ENCODE measurements at regions not wholly inside any gene's neighbourhood (a gene's known extent, or its start where the extent isn't known, plus 50 kb on each side); places are given as distances from the start of the nearest gene placed in this dataset.

GRCh38 chr18:6486764-6487426, 72.2 kb upstream of the L3MBTL4 start:
- Histone ChIP-seq H3K4me2 (ENCODE audit: low read depth, low read length) (no peak overlapping the region), H3K4me1 (ENCODE audit: insufficient read depth, low read length) (peaks cover 25% of the 10 kb centered on the region), H4K20me1 (ENCODE audit: insufficient read depth, low read length) (no peaks in the 10 kb centered on the region), H3K4me3 (replicated peaks in 1 of 3; ENCODE audit: insufficient read depth in 1 of 3, low read depth in 2 of 3, low read length in 3 of 3) (no peak overlapping the region), H3K9ac (ENCODE audit: insufficient read depth, low read depth, low read length) (no peak overlapping the region), H2AFZ (ENCODE audit: low read length) (no peak overlapping the region), H3K27ac (ENCODE audit: extremely low read length, insufficient read depth, low read length) (no peak overlapping the region), H3K36me3 (replicated peaks in 1 of 2; ENCODE audit: control insufficient read depth in 1 of 2, insufficient read depth in 2 of 2, low read length in 2 of 2) (no peaks in the 10 kb centered on the region), H3K9me3 (ENCODE audit: low read length) (no peaks in the 10 kb centered on the region), H3K79me2 (ENCODE audit: insufficient read depth, low read length) (no peaks in the 10 kb centered on the region), H3K27me3 (ENCODE audit: control insufficient read depth in 1 of 2, insufficient read depth in 2 of 2, low read length in 2 of 2) (peaks cover 0 to 3% of the 10 kb centered on the region in 2 experiments; a peak in 2 of 5 replicates)
- no TSS peak for BruUV-seq (replicated peaks)
- in situ Hi-C loops (cut with HindIII; ENCODE audit: extremely low pct_ligation_motif_present, low pct_unique_long_range_greater_than_20kb) (loop anchor here (10.0 kb wide), 1 partner anchor 612 kb away; no protein-coding TSS in a partner anchor), intact Hi-C loops (cut with micrococcal nuclease; ENCODE audit: unreplicated experiment) (no loop called here)
- FAIRE-seq (no peak), ATAC-seq (no peak), DNase-seq (ENCODE audit: low spot score) (no peak)
- 7% methylated on average over 5 of the region's 5 CpGs for WGBS (ENCODE audit: low lambda C conversion rate)
- POLR2A ChIA-PET = no interaction called here
- CTCF ChIA-PET (ENCODE audit: low intra/inter-chr PET ratio, low total read pairs) = no interaction called here
- TF ChIP-seq NFE2L2 (IDR thresholded peaks at IDR 0.05; ENCODE audit: low read length) = no peak
- no peak for TF ChIP-seq ZNF251 (CRISPR knock-in tag; IDR thresholded peaks at IDR 0.05)
- no peak for TF ChIP-seq ZBTB20 (CRISPR knock-in tag; IDR thresholded peaks at IDR 0.05; ENCODE audit: borderline replicate concordance, low read depth)
- no peak for TF ChIP-seq RBFOX2 (IDR thresholded peaks at IDR 0.05; ENCODE audit: low read depth, low read length)
- TF ChIP-seq, protein P1, sequence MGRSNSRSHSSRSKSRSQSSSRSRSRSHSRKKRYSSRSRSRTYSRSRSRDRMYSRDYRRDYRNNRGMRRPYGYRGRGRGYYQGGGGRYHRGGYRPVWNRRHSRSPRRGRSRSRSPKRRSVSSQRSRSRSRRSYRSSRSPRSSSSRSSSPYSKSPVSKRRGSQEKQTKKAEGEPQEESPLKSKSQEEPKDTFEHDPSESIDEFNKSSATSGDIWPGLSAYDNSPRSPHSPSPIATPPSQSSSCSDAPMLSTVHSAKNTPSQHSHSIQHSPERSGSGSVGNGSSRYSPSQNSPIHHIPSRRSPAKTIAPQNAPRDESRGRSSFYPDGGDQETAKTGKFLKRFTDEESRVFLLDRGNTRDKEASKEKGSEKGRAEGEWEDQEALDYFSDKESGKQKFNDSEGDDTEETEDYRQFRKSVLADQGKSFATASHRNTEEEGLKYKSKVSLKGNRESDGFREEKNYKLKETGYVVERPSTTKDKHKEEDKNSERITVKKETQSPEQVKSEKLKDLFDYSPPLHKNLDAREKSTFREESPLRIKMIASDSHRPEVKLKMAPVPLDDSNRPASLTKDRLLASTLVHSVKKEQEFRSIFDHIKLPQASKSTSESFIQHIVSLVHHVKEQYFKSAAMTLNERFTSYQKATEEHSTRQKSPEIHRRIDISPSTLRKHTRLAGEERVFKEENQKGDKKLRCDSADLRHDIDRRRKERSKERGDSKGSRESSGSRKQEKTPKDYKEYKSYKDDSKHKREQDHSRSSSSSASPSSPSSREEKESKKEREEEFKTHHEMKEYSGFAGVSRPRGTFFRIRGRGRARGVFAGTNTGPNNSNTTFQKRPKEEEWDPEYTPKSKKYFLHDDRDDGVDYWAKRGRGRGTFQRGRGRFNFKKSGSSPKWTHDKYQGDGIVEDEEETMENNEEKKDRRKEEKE (IDR thresholded peaks at IDR 0.05) = no peak
- no peak for TF ChIP-seq NR3C1 (CRISPR knock-in tag; IDR thresholded peaks at IDR 0.05)
- TF ChIP-seq ZNF562 (CRISPR knock-in tag; IDR thresholded peaks at IDR 0.05; ENCODE audit: borderline replicate concordance) = no peak
